ENCODE measurements at regions not wholly inside any gene's neighbourhood (a gene's known extent, or its start where the extent isn't known, plus 50 kb on each side); places are given as distances from the start of the nearest gene placed in this dataset.
"Not testable (repeated sequence)": the region's sequence is repeated elsewhere in the genome, so short reads cannot be mapped to it uniquely, and the experiment has no call there.

DNA sequence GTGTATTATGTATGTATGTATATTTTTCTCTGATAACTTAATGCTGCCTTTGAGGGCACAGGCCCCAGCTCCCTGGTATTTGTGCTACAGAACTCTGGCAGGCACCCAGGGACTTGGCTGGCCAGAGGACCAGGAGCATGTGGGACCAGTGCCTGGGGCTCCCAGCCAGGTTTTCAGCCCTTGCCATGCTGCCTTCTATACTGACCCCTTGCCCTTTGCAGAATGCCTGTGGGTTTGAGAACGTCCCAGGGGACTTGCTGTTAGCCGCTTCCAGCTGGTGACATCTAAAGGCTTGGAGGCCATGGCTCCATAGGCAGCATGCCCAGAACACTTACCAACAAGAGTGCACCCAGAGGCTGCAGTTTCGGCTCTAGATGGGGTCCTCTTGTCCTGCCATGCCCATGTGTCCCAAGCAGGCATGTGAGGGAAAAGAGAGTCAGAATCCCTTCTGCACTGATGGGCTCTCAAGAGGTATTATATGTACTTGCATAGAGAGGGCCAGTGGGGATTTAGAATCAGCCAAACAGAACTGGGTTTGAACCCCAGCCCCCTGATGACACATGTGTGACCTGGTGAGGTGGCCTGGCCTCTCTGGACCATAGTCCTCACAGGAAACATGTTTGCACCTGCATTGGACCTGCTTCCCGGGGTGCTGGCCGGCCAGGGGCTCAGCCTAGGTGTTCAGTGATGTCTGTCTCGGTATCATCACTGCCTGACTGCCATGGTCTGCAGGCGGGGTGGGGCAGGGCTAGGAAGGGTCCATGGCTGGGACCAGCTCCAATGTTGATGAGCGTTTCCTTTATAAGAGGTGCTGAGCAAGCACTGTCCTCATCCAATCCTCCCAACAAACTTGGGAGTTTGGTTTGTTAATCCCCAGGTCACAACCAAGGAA, 119.2 kb upstream of the FHL2 start:
- H3K36me3 ChIP-seq, result no peaks in the 10 kb centered on the region
- H3K27me3 ChIP-seq, result no peaks in the 10 kb centered on the region
- peak; percentile 87 for DNase-seq
- H3K4me3 ChIP-seq, result no peak overlapping the region
- no peaks in the 10 kb centered on the region for H3K9me3 ChIP-seq

DNA sequence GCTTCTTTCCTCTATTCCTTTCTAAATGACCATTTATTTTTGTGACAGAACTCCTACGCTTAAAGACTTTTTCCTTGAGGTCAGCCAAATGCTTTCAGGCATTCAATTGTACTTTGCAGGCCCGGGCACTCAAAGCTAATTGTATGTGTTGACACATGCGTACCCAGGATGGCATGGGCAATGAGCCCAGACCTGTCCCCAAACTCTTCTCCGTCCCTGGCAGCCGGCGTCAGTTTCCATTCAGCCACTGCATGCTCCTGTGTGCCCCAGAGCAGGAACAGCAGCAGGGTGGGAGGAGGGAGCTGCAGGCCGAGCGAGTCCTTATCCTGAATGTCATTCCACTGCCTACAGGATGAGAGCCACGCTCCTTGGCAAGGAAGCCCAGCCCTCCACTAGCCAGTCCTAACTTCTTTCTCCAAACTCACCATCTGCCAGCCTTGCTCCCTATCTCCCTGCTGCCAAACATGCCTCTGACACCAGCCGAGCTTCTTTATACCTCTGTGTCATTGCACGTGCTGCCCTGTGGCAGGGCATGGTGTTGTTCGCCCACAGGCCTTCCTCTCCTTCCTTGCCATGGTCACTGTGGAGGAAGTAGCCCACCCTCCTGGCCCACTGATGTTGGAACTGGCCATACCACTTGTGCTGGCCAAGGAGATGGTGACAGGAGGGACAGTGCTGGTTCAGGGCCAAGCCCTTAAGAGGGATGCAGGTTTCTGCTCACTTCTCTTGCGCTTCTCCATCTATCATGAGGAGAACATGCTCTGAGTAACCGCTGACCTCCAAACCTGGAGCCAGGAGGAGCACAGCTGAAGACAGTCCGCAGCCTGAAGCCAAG, 116.9 kb upstream of the FHL2 start:
- no peak for DNase-seq
- Histone ChIP-seq H3K4me3 (no peak overlapping the region), H3K27me3 (no peaks in the 10 kb centered on the region), H3K36me3 (no peaks in the 10 kb centered on the region), H3K9me3 (no peaks in the 10 kb centered on the region)

DNA sequence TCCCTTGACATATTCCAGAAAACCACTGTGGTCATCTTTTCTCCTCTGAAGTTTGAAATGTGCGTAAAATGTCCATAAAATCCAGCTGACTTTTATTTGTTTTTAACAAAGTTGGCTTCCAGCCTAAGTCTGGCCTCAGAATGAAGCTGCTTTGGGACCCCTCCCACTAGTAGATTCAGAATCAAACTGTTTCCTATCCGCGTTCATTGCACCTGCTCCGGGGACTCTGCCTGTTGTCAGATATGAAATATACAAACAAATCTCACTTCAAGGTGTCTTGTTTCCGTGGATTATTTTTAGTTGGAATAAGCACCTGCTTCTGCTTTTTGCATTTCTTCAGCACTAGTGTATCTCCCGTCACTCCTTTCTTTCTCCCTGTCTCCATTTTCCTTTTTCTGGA, 115.7 kb upstream of the FHL2 start:
- no peak for DNase-seq
- H3K9me3 ChIP-seq, result no peaks in the 10 kb centered on the region
- H3K4me3 ChIP-seq, result no peak overlapping the region
- no peaks in the 10 kb centered on the region for H3K27me3 ChIP-seq
- no peaks in the 10 kb centered on the region for H3K36me3 ChIP-seq

DNA sequence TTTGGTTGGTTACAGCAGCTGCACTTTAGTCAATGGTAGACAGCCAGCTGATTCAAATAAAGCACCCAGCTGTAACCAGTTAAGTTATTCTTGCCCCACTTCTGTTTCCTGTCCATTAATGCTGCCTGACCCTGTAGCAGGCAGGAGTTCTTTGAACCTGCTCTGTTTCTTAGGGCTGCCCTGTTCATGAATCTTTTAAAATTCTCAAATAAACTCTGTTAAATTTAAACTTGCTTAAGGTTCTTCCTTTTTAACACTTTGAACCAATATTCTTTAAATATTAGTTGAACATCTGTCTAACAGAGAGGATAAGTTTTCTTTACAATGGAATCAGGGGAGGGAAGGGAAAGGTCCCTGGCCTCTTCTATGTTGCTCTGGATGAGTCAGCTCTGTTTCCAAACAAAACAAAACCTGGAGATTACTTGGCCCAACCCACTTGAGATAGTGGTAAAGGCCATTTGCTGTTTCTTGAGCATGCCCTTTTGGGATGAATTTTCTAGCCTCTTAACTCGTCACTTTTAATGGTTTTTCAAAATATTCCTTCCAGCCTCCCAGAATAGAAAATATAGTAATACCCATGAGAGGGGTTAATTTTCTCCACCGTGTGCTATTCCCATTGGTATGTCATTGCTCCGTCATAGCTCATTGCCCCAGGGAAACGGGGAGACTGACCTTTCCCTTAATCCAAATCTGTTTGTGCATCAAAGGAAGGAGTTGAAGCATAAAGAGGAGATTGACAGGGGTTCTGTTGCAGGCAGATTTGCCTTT, 112.1 kb upstream of the FHL2 start:
- Histone ChIP-seq H3K9me3 (no peaks in the 10 kb centered on the region), H3K4me3 (no peak overlapping the region), H3K27me3 (no peaks in the 10 kb centered on the region), H3K36me3 (no peaks in the 10 kb centered on the region)
- peak; percentile 32 for DNase-seq

DNA sequence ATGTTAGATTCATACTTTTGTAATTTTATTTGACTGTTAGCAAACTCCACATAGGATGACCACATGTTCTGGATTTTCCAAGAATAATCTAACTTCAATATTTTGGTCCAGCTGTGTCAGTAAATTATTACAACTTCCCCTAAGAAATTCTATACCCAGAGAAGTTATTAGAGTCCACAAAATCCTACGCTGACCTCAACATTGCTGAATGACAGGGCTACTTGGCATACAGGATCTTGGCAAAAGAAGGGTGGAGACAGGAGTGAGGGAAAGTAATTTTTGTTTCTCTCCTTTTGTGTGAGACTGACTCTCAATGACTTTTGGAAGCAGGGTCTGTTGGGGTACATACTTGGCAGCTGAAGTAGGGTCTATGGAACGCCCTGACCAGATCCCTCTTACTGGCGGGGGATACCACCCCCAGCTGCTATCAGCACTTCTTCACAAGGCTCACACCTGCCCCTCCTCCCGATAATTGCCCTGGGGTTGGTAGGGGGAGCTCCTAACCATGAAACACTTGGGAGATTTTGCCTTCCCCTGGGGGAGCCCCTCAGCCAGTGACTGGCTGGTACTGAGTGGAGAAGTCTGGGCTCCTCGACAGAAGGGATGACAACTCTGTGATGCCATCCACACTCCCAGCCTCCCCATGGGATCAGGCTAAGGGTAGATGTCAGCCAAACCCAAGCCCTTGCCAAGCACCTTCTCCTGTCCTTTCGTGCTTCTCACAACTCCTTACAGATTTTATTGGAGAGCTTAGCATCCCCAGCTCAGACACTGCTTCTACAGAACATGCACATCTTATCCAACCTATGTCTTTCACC, 110.6 kb upstream of the FHL2 start:
- no peaks in the 10 kb centered on the region for H3K9me3 ChIP-seq
- H3K27me3 ChIP-seq, result no peaks in the 10 kb centered on the region
- peak; percentile 52 for DNase-seq
- H3K4me3 ChIP-seq, result no peak overlapping the region
- no peaks in the 10 kb centered on the region for H3K36me3 ChIP-seq

DNA sequence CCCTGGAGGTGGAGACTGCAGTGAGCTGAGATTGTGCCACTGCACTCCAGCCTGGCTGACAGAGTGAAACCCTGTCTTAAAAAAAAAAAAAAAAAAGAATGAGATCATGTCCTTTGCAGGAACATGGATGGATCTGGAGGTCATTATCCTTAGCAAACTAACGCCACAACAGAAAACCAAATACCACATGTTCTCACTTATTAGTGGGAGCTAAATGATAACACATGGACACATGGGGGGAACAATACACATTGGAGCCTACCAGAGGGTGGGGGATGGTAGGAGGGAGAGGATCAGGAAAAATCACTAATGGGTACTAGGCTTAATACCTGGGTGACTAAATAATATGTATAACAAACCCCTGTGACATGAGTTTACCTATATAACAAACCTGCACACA, 108.0 kb upstream of the FHL2 start:
- not testable (repeated sequence) for H3K9me3 ChIP-seq, H3K4me3 ChIP-seq, H3K27me3 ChIP-seq, H3K36me3 ChIP-seq, DNase-seq

DNA sequence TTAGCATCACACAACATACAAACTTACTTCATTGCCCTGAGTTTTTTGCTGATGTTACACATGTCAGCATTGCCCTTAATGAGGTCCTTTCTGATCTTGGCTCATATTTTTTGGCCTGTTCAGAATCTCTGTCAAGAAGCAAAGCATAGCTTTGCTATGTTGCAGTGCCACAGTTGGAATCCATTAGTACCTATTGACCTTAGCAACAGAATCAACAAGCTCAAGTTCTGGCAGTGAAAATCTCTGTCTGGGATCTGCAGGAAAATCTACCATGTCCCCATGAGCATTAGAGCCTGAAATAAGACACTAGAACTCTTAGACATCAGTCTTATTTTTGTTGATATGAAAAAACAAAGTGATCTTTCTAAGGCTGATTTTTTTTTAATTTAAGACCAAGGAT, 105.6 kb upstream of the FHL2 start:
- no peak overlapping the region for H3K4me3 ChIP-seq
- H3K9me3 ChIP-seq, result peaks cover 16% of the 10 kb centered on the region; the same call in 1 of the 2 replicates
- H3K36me3 ChIP-seq, result no peaks in the 10 kb centered on the region
- no peaks in the 10 kb centered on the region for H3K27me3 ChIP-seq
- DNase-seq, result no peak

DNA sequence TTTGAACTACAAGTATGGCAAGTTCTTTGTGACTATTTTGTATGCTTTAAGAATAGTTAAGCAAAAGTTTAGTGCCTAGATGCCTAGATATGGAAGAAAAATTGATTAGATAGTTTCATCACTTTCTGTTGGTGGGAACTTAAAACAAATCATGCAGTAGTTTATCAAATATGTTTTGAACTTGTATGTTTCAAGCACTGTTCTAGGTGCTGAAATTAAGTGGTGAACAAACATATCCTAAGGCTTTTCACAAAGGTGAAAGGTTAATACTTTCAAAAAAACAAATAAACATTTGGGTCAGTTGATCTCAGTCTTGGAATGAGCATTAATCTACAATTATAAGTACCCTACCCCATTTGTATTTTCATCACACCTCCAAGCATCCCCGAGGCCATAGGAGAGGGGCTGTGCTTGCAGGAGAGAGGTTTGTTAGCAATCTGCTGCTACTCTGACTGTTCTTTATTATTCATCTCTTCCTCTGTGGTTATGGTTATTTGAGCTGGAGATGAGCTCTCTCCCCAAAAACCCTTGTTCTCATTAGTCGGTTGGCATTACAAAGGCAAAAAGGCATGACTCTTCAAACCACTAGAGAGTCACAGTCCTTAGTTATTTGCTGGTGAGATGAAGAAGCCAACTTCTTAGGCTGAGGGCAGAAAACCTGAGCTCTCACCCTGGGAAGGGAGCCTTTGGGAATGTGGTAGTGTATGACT, 103.9 kb upstream of the FHL2 start:
- DNase-seq, result no peak
- no peaks in the 10 kb centered on the region for H3K36me3 ChIP-seq
- H3K27me3 ChIP-seq, result no peaks in the 10 kb centered on the region
- H3K4me3 ChIP-seq, result no peak overlapping the region
- peaks cover 16% of the 10 kb centered on the region; the same call in 1 of the 2 replicates for H3K9me3 ChIP-seq

DNA sequence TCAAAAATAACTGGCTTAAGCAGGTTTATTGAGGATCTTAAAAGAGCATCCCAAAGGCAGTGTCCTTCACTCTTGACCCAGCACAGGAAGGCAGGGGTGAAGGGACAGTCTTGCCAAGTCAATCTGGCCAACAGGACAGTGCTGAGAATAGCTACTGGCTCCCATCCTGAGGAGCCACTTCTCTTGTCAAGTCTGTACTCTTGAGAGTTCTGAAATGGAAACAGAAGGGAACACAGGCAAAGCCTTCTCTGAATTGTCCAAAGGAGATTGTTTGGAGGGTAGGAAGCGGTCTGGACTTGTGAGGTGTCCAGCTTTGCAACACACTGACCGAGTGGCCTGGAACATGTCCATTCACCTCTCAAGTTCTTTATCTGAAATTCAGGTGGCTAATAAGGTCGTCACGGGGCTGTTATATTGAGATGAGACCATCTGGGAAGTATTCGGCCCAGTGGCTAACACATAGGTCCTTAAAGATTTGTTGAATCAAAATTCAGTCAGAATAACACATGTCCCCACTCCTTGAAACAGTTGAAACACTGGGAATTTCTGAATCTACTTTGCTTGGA, 99.5 kb upstream of the FHL2 start:
- Histone ChIP-seq H3K36me3 (no peaks in the 10 kb centered on the region), H3K9me3 (peaks cover 16% of the 10 kb centered on the region; the same call in 1 of the 2 replicates), H3K4me3 (no peak overlapping the region)

DNA sequence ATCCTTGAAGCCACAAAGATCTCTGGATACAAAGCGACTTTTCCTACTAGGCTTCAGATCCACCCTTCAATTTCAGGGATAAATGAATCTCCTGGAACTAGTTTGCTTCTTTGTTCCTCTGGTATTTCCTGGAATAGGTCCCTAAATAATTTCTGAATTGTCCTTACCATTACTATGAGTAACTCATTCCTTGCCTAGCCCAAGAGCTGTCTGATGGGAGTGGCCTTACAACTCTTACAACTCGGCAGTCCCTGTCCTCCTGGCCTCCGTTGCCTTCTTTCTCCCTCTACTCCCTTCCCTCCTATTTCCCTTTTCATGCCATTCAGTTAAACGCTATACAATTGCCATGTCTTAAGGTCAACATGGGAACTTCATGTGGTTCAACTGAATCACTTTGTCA, 98.2 kb upstream of the FHL2 start:
- Histone ChIP-seq H3K4me3 (no peak overlapping the region), H3K9me3 (peaks cover 14% of the 10 kb centered on the region; the same call in 1 of the 2 replicates)
- DNase-seq, result no peak

More for the DNA sequence above, 99.5 kb upstream of the FHL2 start:
- no peaks in the 10 kb centered on the region for H3K27me3 ChIP-seq
- no peak for DNase-seq

DNA sequence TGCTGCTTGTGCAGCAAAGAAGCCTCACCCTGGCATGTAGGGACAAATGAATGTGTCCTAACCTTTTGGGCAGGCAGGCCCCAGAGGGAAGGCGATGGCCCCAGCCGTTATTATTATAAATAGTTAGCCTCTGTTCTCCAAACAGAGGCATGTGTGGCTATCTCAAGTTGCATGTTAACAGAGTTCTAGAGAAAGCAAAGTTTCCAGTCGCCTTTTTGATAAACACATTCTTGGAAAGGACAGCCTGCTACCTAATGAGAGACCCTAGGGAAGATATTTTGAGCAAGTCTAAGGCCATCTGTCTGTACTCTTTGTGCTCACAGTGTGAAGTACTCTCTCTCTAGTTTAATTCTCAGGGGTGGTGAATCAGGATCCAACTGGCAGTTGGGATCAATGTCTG, 97.4 kb upstream of the FHL2 start:
- no peaks in the 10 kb centered on the region for H3K36me3 ChIP-seq
- H3K27me3 ChIP-seq, result no peaks in the 10 kb centered on the region
- no peak overlapping the region for H3K4me3 ChIP-seq
- no peak for DNase-seq
- H3K9me3 ChIP-seq, result 0 out of 2 replicates have a peak, but pooled peaks cover 8% of the 10 kb centered on the region

More for the DNA sequence above, 98.2 kb upstream of the FHL2 start:
- no peaks in the 10 kb centered on the region for H3K36me3 ChIP-seq
- no peaks in the 10 kb centered on the region for H3K27me3 ChIP-seq

DNA sequence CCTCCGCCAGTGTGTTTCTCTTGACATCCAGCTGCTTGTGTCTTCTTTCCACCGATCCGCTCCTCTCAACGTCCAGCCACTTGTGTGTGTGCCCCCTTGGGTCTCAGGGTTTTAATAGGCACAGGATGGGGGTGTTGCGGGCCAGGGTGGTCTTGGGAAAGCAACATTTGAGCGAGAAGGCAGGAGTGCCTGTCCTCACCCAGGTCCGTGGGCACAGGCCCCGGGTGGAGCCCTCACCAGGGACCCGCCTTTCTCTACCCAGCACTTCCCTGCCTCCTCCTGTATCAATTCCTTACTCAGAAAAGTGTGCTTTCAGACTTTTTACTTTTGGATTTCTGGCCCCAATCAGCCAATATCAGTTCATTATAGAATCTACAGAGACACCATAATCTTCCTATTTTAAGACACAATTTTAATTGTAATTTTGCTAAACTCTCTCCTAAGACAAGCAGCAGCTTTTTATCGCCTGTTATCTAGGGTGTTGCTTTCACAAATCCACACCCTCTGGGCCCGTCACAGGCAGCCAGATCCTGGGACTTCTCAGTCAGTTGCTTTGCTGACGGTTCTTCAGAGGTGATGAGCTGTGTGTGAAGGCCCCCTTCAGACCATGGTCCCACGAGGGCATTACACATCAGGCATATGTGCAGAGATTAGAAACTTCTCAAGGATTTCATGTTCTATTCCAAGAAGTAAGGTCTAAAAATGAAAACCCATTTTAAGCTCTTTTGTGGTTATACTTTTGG, 96.0 kb upstream of the FHL2 start:
- H3K9me3 ChIP-seq, result no peaks in the 10 kb centered on the region
- no peaks in the 10 kb centered on the region for H3K36me3 ChIP-seq
- no peak overlapping the region for H3K4me3 ChIP-seq
- no peaks in the 10 kb centered on the region for H3K27me3 ChIP-seq
- DNase-seq, result no peak

DNA sequence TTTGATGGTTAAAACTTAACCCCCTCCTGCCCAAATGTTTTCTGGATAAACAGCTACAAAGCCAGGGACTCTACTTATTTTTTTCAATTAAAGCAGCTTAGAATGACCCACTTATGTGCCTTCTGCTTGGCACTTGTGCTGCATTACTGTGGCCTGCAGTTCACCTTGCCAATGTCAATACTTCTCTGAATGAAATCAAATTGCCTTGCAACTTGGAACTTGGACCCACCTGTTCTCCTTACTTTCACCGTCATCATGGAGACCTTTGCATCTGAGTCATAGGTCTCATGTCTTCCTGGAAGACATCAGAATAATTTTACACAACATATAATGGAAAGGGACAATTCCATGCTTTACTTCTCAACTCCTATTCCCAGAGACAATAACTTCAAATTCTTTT, 92.1 kb upstream of the FHL2 start:
- Histone ChIP-seq H3K9me3 (no peaks in the 10 kb centered on the region), H3K4me3 (no peak overlapping the region), H3K36me3 (no peaks in the 10 kb centered on the region), H3K27me3 (no peaks in the 10 kb centered on the region)
- DNase-seq, result no peak

DNA sequence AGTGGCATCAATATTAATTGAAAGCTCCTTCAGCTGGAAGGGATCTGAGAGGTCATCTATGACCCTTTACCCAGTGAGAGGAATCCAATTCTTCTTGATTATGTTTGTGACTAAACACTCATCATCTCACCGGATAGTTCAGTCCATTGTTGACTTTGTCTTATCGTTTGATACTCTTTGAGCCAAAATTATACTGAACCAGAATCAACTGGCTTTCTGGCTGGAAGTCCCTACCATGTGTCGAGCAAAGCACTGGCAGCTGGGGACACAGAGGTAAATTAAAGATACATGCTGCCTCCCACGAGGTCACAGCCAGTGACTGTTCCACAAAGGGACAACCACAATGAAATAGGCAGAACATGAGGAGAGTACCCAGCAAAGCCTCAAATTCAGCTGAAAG, 91.4 kb upstream of the FHL2 start:
- Histone ChIP-seq H3K4me3 (no peak overlapping the region), H3K9me3 (no peaks in the 10 kb centered on the region), H3K36me3 (no peaks in the 10 kb centered on the region), H3K27me3 (no peaks in the 10 kb centered on the region)
- no peak for DNase-seq

All from MG63 (cell line).